HepG2 (cell line): ENCODE measurements at regions not wholly inside any gene's neighbourhood (a gene's known extent, or its start where the extent isn't known, plus 50 kb on each side); places are given as distances from the start of the nearest gene placed in this dataset.

ENCODE experiments used
- ATAC-seq: fragments of 200-7000 bp; cut with Tn5 transposase; 3 replicates; pipeline ENCODE4 v1.9.1; 2020; ENCODE audit warnings: mild to moderate bottlenecking, moderate library complexity
- BruUV-seq: library from RNA; stranded (reverse); fragments of 400-500 nt; replicated peaks from 2 replicates; lab custom pipeline; 2021; lab: Mats Ljungman, UMichigan
- CTCF ChIA-PET: fragments of 300-600 bp; formaldehyde crosslinking; extraction: SDS; loops from one replicate; lab custom pipeline; 2021; ENCODE audit warnings: low total read pairs, inconsistent platforms, low intra/inter-chr PET ratio; lab: Yijun Ruan, JAX
- POLR2A ChIA-PET: fragments of 350-600 bp; sonication (Branson Sonifier 250); formaldehyde crosslinking; loops from one replicate; lab custom pipeline; 2020; ENCODE audit warnings: antibody characterized with exemption, inconsistent platforms; lab: Yijun Ruan, JAX
- DNase-seq: peaks from one replicate; pipeline ENCODE4 v3.0.0-alpha.2; 2015; ENCODE audit warnings: low spot score
- FAIRE-seq: peaks from 3 replicates; lab custom pipeline; 2011; peaks lifted over from hg19 to GRCh38; lab: Jason Lieb, UNC
- H2AFZ ChIP-seq: one replicate; pipeline ENCODE4 v1.6.1; 2011; ENCODE audit warnings: low read length, inconsistent platforms
- H3K27ac ChIP-seq: fragments of 300-600 bp; 3 replicates; pipeline ENCODE4 v1.8.0; 2011; ENCODE audit warnings: mixed run types, mild to moderate bottlenecking, mixed read lengths, low read length, inconsistent platforms; ENCODE audit not compliant: insufficient read depth; ENCODE audit errors: extremely low read length
- H3K27me3 ChIP-seq, 2 experiments: fragments of 200-600 bp in 1 of 2; 2 replicates in 1 of 2; 3 replicates in 1 of 2; pipeline versions ENCODE4 v1.6.0 to v1.8.0; 2011; ENCODE audit warnings: low read length in 2 of 2, mild to moderate bottlenecking in 2 of 2, moderate library complexity in 2 of 2, inconsistent platforms in 1 of 2; ENCODE audit not compliant: insufficient read depth in 2 of 2, control insufficient read depth in 1 of 2
- H3K36me3 ChIP-seq, 2 experiments: fragments of 200-600 bp in 1 of 2; replicated peaks in 1 of 2; 2 replicates in 1 of 2; 3 replicates in 1 of 2; pipeline versions ENCODE4 v1.5.1 to v1.8.0; 2011; ENCODE audit warnings: low read length in 2 of 2, inconsistent platforms in 1 of 2; ENCODE audit not compliant: insufficient read depth in 2 of 2, control insufficient read depth in 1 of 2
- H3K4me1 ChIP-seq: 2 replicates; pipeline ENCODE4 v1.5.1; 2012; ENCODE audit warnings: low read length, inconsistent platforms; ENCODE audit not compliant: insufficient read depth
- H3K4me2 ChIP-seq: 2 replicates; pipeline ENCODE4 v1.6.0; 2011; ENCODE audit warnings: low read depth, low read length, inconsistent platforms
- H3K4me3 ChIP-seq, 3 experiments: fragments of 200-600 bp in 1 of 3; sonication (generic), shearing (Covaris generic) in 1 of 3; replicated peaks in 1 of 3; 2 replicates each; pipeline ENCODE4 v1.5.1; 2011 to 2016; ENCODE audit warnings: low read length in 3 of 3, inconsistent platforms in 2 of 3, low read depth in 2 of 3, mild to moderate bottlenecking in 2 of 3, control low read depth in 1 of 3, mixed read lengths in 1 of 3; ENCODE audit not compliant: insufficient read depth in 1 of 3
- H3K79me2 ChIP-seq: one replicate; pipeline ENCODE4 v1.6.1; 2011; ENCODE audit warnings: low read length, inconsistent platforms; ENCODE audit not compliant: insufficient read depth
- H3K9ac ChIP-seq: 2 replicates; pipeline ENCODE4 v1.6.0; 2011; ENCODE audit warnings: mild to moderate bottlenecking, low read depth, low read length, inconsistent platforms; ENCODE audit not compliant: insufficient read depth
- H3K9me3 ChIP-seq: 2 replicates; pipeline ENCODE4 v1.5.1; 2012; ENCODE audit warnings: mild to moderate bottlenecking, low read length
- H4K20me1 ChIP-seq: 2 replicates; pipeline ENCODE4 v1.6.0; 2011; ENCODE audit warnings: inconsistent platforms, mild to moderate bottlenecking, low read length, moderate library complexity; ENCODE audit not compliant: insufficient read depth
- AGO2 ChIP-seq: fragments of 200-400 bp; formaldehyde crosslinking; optimal IDR thresholded peaks from 2 replicates; pipeline ENCODE3; 2017; ENCODE audit warnings: mild to moderate bottlenecking, low read depth, low read length, moderate library complexity
- ATF6 ChIP-seq: sonication (generic); formaldehyde crosslinking; conservative IDR thresholded peaks from 2 replicates; pipeline ENCODE4 v1.4.0; 2020; ENCODE audit warnings: missing genetic modification reagents
- CENPT ChIP-seq: sonication (generic); formaldehyde crosslinking; IDR thresholded peaks from 2 replicates; pipeline ENCODE4 v1.8.0; 2022; ENCODE audit warnings: low read depth, mild to moderate bottlenecking, moderate library complexity, missing genetic modification reagents
- KLF16 ChIP-seq, 2 experiments: sonication (generic) in 1 of 2; formaldehyde crosslinking in 1 of 2; IDR thresholded peaks; 2 replicates each; pipeline versions ENCODE4 v1.6.1 to v1.8.0; 2016 to 2023; ENCODE audit warnings: missing genetic modification reagents in 2 of 2, missing compliant biosample characterization in 1 of 2
- MXD4 ChIP-seq: IDR thresholded peaks from 2 replicates; pipeline ENCODE4 v1.6.1; 2016; ENCODE audit warnings: mild to moderate bottlenecking, missing biosample characterization, missing genetic modification reagents
- SALL2 ChIP-seq: sonication (generic); formaldehyde crosslinking; IDR thresholded peaks from 2 replicates; pipeline ENCODE4 v1.8.1; 2023; ENCODE audit warnings: mild to moderate bottlenecking, missing genetic modification reagents, inconsistent platforms
- TCF7 ChIP-seq: sonication (generic); IDR thresholded peaks from 2 replicates; pipeline ENCODE4 v1.6.1; 2016; ENCODE audit warnings: antibody characterized with exemption, low read depth
- ZNF530 ChIP-seq: sonication (generic); formaldehyde crosslinking; IDR thresholded peaks from 2 replicates; pipeline ENCODE4 v1.5.0; 2020; ENCODE audit warnings: low read depth, mild to moderate bottlenecking, missing genetic modification reagents
- ZNF549 ChIP-seq: sonication (generic); formaldehyde crosslinking; IDR thresholded peaks from 2 replicates; pipeline ENCODE4 v1.5.0; 2020; ENCODE audit warnings: missing genetic modification reagents
- ZNF788 ChIP-seq: sonication (generic); formaldehyde crosslinking; IDR thresholded peaks from 2 replicates; pipeline ENCODE4 v1.5.0; 2020; ENCODE audit warnings: mild to moderate bottlenecking, missing genetic modification reagents, borderline replicate concordance
- ZNF816 ChIP-seq: sonication (generic); formaldehyde crosslinking; IDR thresholded peaks from 2 replicates; pipeline ENCODE4 v1.8.0; 2022; ENCODE audit warnings: missing genetic modification reagents, mild to moderate bottlenecking, borderline replicate concordance
- WGBS: methylation state at CpG from one replicate; pipeline ENCODE4 v1.1.6; 2017; ENCODE audit warnings: low lambda C conversion rate; 5-methylcytosine and 5-hydroxymethylcytosine counted together
- in situ Hi-C: cut with HindIII; loops from 2 replicates; pipeline ENCODE4 v1.10.0; 2017; ENCODE audit warnings: low pct_unique_long_range_greater_than_20kb; ENCODE audit not compliant: extremely low pct_ligation_motif_present
- intact Hi-C: fragments of 100-400 bp; cut with micrococcal nuclease; formaldehyde crosslinking; loops from one replicate; pipeline ENCODE4 v1.10.0; 2022; ENCODE audit not compliant: unreplicated experiment

- no peaks in the 10 kb centered on the region for H4K20me1 ChIP-seq
- no peak overlapping the region for H3K4me3 ChIP-seq
- H3K9me3 ChIP-seq: no peaks in the 10 kb centered on the region
- intact Hi-C loops (no loop called here), in situ Hi-C loops (no loop called here)
- no peak for DNase-seq
- POLR2A ChIA-PET: no interaction called here
- 1% methylated on average over 5 of the region's 5 CpGs for WGBS
- no peak overlapping the region for H3K9ac ChIP-seq
- H3K4me2 ChIP-seq: no peak overlapping the region
- CTCF ChIA-PET: no interaction called here
- H3K4me1 ChIP-seq: no peaks in the 10 kb centered on the region
- H3K27me3 ChIP-seq: no peaks in the 10 kb centered on the region
- no peak overlapping the region for H2AFZ ChIP-seq
- BruUV-seq: no TSS peak
- TF ChIP-seq KLF16 (CRISPR knock-in tag; IDR thresholded peaks at IDR 0.05): no peak
- TF ChIP-seq ZNF816: no peak
- TF ChIP-seq SALL2 (CRISPR knock-in tag): no peak
- TF ChIP-seq MXD4: no peak
- TF ChIP-seq ZNF530: no peak
- no peak for TF ChIP-seq ZNF549 (CRISPR knock-in tag)
- no peak for TF ChIP-seq CENPT (CRISPR knock-in tag)
- TF ChIP-seq TCF7: no peak
- TF ChIP-seq ATF6 (CRISPR knock-in tag): no peak
- TF ChIP-seq AGO2: no peak
- no peak for TF ChIP-seq ZNF788 (CRISPR knock-in tag)
- no peak overlapping the region for H3K27ac ChIP-seq
- no peaks in the 10 kb centered on the region for H3K79me2 ChIP-seq
- ATAC-seq: no peak
- H3K36me3 ChIP-seq: no peaks in the 10 kb centered on the region
- FAIRE-seq: no peak
Observed at GRCh38 chr9:32855752-32856151, 72.4 kb downstream of the TMEM215 start.
